NB4 (cell line): ENCODE measurements at regions not wholly inside any gene's neighbourhood (a gene's known extent, or its start where the extent isn't known, plus 50 kb on each side); places are given as distances from the start of the nearest gene placed in this dataset.

Source experiments
- DNase-seq: peaks from one replicate; pipeline ENCODE4 v3.0.0; 2010; ENCODE audit warnings: low read depth
- H3K4me3 ChIP-seq: one replicate; pipeline ENCODE4 v1.5.1; 2011; ENCODE audit warnings: mild to moderate bottlenecking, low read depth, low read length, moderate library complexity
- CTCF ChIP-seq: IDR thresholded peaks from one replicate; pipeline ENCODE4 v1.5.1; 2012; ENCODE audit warnings: low read depth, low read length
- MAX ChIP-seq: IDR thresholded peaks from 2 replicates; pipeline ENCODE4 v1.6.1; 2011; ENCODE audit warnings: low read depth, low read length
- MYC ChIP-seq: IDR thresholded peaks from 2 replicates; pipeline ENCODE4 v1.6.1; 2011; ENCODE audit warnings: low read depth, low read length
- POLR2A ChIP-seq: IDR thresholded peaks from 2 replicates; pipeline ENCODE4 v1.6.1; 2011; ENCODE audit warnings: mild to moderate bottlenecking; ENCODE audit not compliant: insufficient read length; ENCODE audit errors: extremely low read depth

GRCh38 chr17:70771804-70772386 is 602.6 kb downstream of the KCNJ2 start:
- H3K4me3 ChIP-seq, result no peak overlapping the region
- TF ChIP-seq POLR2A (no peak), MAX (no peak), MYC (no peak), CTCF (no peak)
- no peak for DNase-seq

GRCh38 chr17:70772761-70773160 is 603.4 kb downstream of the KCNJ2 start:
- TF ChIP-seq CTCF (no peak), MYC (no peak), MAX (no peak), POLR2A (no peak)
- no peak overlapping the region for H3K4me3 ChIP-seq
- DNase-seq, result no peak

- no peak for TF ChIP-seq MAX
- TF ChIP-seq MYC, result no peak
- no peak for TF ChIP-seq POLR2A
- no peak for TF ChIP-seq CTCF
- no peak for DNase-seq
- H3K4me3 ChIP-seq, result no peak overlapping the region
These were observed 603.9 kb downstream of the KCNJ2 start for GRCh38 chr17:70773258-70773657.

GRCh38 chr17:70774339-70775117 is 605.2 kb downstream of the KCNJ2 start:
- TF ChIP-seq CTCF (no peak), POLR2A (no peak), MAX (no peak), MYC (no peak)
- no peak for DNase-seq
- H3K4me3 ChIP-seq, result no peak overlapping the region

GRCh38 chr17:70775679-70776078 is 606.3 kb downstream of the KCNJ2 start:
- DNase-seq, result no peak
- H3K4me3 ChIP-seq, result no peak overlapping the region
- TF ChIP-seq POLR2A, result no peak
- no peak for TF ChIP-seq MYC
- TF ChIP-seq MAX, result no peak
- no peak for TF ChIP-seq CTCF
